ENCODE measurements at regions not wholly inside any gene's neighbourhood (a gene's known extent, or its start where the extent isn't known, plus 50 kb on each side); places are given as distances from the start of the nearest gene placed in this dataset.

DNA sequence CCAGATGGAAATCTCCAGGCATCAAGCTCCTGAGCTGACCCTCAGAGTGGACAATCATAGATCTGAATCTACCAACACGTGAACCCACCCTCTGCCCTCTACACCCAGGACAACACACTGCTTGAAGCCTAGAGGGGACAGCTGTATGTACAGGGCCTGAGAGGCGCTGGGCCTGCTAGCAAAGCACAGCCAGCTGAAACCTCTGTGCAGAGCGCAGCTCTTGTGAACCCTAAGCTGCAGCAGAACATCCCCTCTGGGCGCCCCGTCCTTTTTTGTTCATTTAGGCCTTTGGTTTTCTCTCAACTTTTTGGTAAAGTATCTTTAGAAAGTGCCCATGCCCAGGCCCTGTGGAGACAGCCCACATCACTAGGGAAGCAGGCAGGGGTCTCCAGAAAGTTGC, 62.4 kb upstream of the SPTLC1 start:
- TF ChIP-seq, protein P1, sequence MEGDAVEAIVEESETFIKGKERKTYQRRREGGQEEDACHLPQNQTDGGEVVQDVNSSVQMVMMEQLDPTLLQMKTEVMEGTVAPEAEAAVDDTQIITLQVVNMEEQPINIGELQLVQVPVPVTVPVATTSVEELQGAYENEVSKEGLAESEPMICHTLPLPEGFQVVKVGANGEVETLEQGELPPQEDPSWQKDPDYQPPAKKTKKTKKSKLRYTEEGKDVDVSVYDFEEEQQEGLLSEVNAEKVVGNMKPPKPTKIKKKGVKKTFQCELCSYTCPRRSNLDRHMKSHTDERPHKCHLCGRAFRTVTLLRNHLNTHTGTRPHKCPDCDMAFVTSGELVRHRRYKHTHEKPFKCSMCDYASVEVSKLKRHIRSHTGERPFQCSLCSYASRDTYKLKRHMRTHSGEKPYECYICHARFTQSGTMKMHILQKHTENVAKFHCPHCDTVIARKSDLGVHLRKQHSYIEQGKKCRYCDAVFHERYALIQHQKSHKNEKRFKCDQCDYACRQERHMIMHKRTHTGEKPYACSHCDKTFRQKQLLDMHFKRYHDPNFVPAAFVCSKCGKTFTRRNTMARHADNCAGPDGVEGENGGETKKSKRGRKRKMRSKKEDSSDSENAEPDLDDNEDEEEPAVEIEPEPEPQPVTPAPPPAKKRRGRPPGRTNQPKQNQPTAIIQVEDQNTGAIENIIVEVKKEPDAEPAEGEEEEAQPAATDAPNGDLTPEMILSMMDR (IDR thresholded peaks at IDR 0.05; ENCODE audit: low read depth, low read length), result no peak
- no peak overlapping the region for H3K4me3 ChIP-seq (ENCODE audit: low read depth, low read length)

DNA sequence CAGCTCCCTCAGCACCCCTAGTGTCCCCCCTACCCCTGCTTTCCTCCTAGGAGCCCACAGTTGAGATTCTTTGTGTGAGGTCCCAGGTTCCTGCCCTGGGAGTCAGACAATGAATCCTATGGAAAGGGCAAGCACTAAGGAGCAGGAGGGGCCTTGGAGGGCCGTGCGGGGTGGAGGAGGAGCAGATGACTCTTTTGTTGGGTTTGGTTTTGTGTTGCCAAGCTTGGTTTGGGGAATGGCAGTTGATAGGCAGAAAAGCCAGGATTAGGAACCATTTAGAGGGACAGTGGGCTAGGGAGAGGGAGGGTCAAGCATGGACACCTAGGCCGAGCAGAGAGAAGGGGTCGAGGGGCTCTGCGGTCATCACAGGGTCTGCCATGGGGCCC, 61.6 kb upstream of the SPTLC1 start:
- no peak overlapping the region for H3K4me3 ChIP-seq (ENCODE audit: low read depth, low read length)
- TF ChIP-seq, protein P1 (IDR thresholded peaks at IDR 0.05; ENCODE audit: low read depth, low read length), result no peak

DNA sequence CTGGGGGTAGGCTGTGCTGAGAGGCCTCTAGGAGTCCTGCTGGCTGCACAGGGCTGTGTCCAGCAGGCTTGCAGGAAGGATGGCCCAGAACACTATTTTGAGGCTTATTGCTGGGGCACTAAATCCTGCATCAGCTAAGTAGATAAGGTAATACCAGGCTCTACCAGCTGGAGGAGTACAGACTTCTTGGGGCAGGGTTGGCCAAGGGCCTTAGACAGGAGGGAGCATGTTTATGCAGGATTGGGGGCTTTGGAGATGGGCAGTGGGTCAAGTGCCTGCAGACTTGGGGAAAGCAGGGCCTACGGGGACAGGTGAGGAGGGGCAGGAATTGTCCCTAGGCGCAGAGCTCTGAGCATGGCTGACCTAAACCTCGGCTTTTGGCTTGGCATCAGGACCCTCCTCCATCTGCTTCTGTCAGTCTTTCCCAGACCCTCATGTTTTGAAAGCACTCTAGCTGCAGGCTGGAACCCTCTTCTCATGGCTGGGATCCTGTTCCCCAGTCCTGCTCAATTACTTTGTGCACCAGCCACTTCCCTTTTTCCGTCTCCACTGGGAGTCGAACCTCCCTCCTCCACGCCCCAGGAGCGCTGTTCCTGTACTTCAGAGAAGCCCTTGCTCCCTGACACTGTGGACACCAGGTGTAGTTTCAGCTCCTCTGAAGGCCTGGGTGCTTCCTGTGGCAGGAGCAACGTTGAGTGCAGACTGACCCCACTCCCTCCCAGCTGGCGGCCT, 61.0 kb upstream of the SPTLC1 start:
- TF ChIP-seq, protein P1 (IDR thresholded peaks at IDR 0.05; ENCODE audit: low read depth, low read length), result peak; percentile 45
- H3K4me3 ChIP-seq (ENCODE audit: low read depth, low read length), result no peak overlapping the region

DNA sequence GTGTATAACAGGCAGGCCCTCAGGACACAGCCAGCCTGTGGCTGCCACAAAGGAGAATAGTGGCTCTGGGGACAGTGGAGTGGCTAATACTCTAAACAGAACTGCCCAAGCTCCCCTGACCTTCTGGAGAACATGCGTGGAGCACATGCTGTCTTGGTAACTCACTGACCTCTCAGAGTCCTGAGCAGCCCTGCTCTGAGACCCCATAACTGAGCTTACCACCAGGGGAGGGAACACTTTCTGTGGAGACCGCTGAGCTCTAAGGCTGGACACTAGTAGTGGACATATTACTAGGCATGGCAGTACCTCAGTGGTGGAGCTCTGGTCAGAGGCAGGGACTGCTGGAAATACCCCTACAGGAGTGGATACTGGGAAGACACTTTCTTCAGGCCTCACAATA, 60.2 kb upstream of the SPTLC1 start:
- H3K4me3 ChIP-seq (ENCODE audit: low read depth, low read length), result no peak overlapping the region
- TF ChIP-seq, protein P1 (IDR thresholded peaks at IDR 0.05; ENCODE audit: low read depth, low read length), result no peak

DNA sequence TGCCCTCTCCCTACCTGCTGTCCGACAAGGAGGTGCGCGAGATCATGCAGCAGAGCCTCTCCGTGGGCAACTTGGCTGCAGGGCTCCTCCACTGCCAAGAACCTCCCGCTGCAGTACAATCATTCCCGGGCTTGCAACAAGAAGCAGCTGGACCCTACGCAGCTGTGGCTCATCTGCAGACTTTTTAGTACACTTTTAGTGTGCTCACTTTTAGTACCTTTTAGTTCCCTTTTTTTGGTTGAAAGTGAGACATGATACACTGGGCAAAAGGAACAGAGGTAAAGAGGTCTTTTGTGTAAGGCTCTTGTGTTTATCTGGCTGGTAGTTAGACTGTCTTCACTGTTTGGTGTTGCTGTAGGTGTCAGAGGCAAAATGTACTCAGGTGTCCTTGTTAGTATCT, 58.1 kb upstream of the SPTLC1 start:
- TF ChIP-seq, protein P1 (IDR thresholded peaks at IDR 0.05; ENCODE audit: low read depth, low read length), result no peak
- H3K4me3 ChIP-seq (ENCODE audit: low read depth, low read length), result no peak overlapping the region

DNA sequence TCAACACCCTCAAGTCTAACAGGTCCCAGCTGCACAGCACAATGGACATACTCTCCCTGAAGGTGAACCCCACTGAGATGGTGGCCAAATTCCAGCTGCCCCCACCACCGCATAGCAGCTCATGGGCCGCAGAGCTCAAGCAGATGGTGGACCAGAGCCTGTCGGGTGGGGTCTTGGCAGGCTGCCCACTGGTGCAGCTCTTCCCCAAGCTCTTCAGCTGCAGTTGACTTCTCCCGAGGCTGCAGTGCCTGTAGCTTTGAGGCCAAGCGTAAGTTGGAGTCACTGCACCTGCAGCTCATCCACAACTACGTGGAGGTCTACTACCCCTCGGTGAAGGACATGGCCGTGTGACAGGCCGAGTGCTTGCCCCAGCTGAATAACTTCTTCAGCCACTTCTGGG, 56.6 kb upstream of the SPTLC1 start:
- TF ChIP-seq, protein P1 (IDR thresholded peaks at IDR 0.05; ENCODE audit: low read depth, low read length), result no peak
- H3K4me3 ChIP-seq (ENCODE audit: low read depth, low read length), result no peak overlapping the region

DNA sequence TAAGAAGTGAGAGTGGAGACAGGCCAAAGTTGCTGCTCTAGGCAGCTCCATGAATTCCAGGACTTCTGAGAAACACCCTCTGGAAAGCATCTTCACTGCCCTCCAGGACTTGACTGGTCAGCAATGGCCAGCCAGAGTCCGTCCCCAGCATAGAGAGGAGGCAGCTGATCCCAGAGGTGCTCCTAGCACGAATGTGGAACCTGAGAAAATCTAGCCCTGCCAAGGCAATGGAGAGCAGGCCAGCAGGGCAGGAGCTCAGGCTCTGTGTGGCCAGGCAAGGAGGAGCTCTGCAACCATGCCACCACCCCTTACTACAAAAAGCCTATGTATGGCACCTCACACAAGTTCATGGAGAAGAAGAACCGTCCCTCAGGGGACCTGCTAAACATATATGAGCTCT, 56.1 kb upstream of the SPTLC1 start:
- TF ChIP-seq, protein P1 (IDR thresholded peaks at IDR 0.05; ENCODE audit: low read depth, low read length), result no peak
- no peak overlapping the region for H3K4me3 ChIP-seq (ENCODE audit: low read depth, low read length)
